HepG2 (cell line): ENCODE measurements at regions not wholly inside any gene's neighbourhood (a gene's known extent, or its start where the extent isn't known, plus 50 kb on each side); places are given as distances from the start of the nearest gene placed in this dataset.

Source experiments
- ATAC-seq: fragments of 200-7000 bp; cut with Tn5 transposase; 3 replicates; pipeline ENCODE4 v1.9.1; 2020; ENCODE audit warnings: mild to moderate bottlenecking, moderate library complexity
- BruUV-seq: library from RNA; stranded (reverse); fragments of 400-500 nt; replicated peaks from 2 replicates; lab custom pipeline; 2021; lab: Mats Ljungman, UMichigan
- CTCF ChIA-PET: fragments of 300-600 bp; formaldehyde crosslinking; extraction: SDS; loops from one replicate; lab custom pipeline; 2021; ENCODE audit warnings: low total read pairs, inconsistent platforms, low intra/inter-chr PET ratio; lab: Yijun Ruan, JAX
- POLR2A ChIA-PET: fragments of 350-600 bp; sonication (Branson Sonifier 250); formaldehyde crosslinking; loops from one replicate; lab custom pipeline; 2020; ENCODE audit warnings: antibody characterized with exemption, inconsistent platforms; lab: Yijun Ruan, JAX
- DNase-seq: peaks from one replicate; pipeline ENCODE4 v3.0.0-alpha.2; 2015; ENCODE audit warnings: low spot score
- FAIRE-seq: peaks from 3 replicates; lab custom pipeline; 2011; peaks lifted over from hg19 to GRCh38; lab: Jason Lieb, UNC
- H2AFZ ChIP-seq: one replicate; pipeline ENCODE4 v1.6.1; 2011; ENCODE audit warnings: low read length, inconsistent platforms
- H3K27ac ChIP-seq: fragments of 300-600 bp; 3 replicates; pipeline ENCODE4 v1.8.0; 2011; ENCODE audit warnings: mixed run types, mild to moderate bottlenecking, mixed read lengths, low read length, inconsistent platforms; ENCODE audit not compliant: insufficient read depth; ENCODE audit errors: extremely low read length
- H3K27me3 ChIP-seq, 2 experiments: fragments of 200-600 bp in 1 of 2; 2 replicates in 1 of 2; 3 replicates in 1 of 2; pipeline versions ENCODE4 v1.6.0 to v1.8.0; 2011; ENCODE audit warnings: low read length in 2 of 2, mild to moderate bottlenecking in 2 of 2, moderate library complexity in 2 of 2, inconsistent platforms in 1 of 2; ENCODE audit not compliant: insufficient read depth in 2 of 2, control insufficient read depth in 1 of 2
- H3K36me3 ChIP-seq, 2 experiments: fragments of 200-600 bp in 1 of 2; replicated peaks in 1 of 2; 2 replicates in 1 of 2; 3 replicates in 1 of 2; pipeline versions ENCODE4 v1.5.1 to v1.8.0; 2011; ENCODE audit warnings: low read length in 2 of 2, inconsistent platforms in 1 of 2; ENCODE audit not compliant: insufficient read depth in 2 of 2, control insufficient read depth in 1 of 2
- H3K4me1 ChIP-seq: 2 replicates; pipeline ENCODE4 v1.5.1; 2012; ENCODE audit warnings: low read length, inconsistent platforms; ENCODE audit not compliant: insufficient read depth
- H3K4me2 ChIP-seq: 2 replicates; pipeline ENCODE4 v1.6.0; 2011; ENCODE audit warnings: low read depth, low read length, inconsistent platforms
- H3K4me3 ChIP-seq, 3 experiments: fragments of 200-600 bp in 1 of 3; sonication (generic), shearing (Covaris generic) in 1 of 3; replicated peaks in 1 of 3; 2 replicates each; pipeline ENCODE4 v1.5.1; 2011 to 2016; ENCODE audit warnings: low read length in 3 of 3, inconsistent platforms in 2 of 3, low read depth in 2 of 3, mild to moderate bottlenecking in 2 of 3, control low read depth in 1 of 3, mixed read lengths in 1 of 3; ENCODE audit not compliant: insufficient read depth in 1 of 3
- H3K79me2 ChIP-seq: one replicate; pipeline ENCODE4 v1.6.1; 2011; ENCODE audit warnings: low read length, inconsistent platforms; ENCODE audit not compliant: insufficient read depth
- H3K9ac ChIP-seq: 2 replicates; pipeline ENCODE4 v1.6.0; 2011; ENCODE audit warnings: mild to moderate bottlenecking, low read depth, low read length, inconsistent platforms; ENCODE audit not compliant: insufficient read depth
- H3K9me3 ChIP-seq: 2 replicates; pipeline ENCODE4 v1.5.1; 2012; ENCODE audit warnings: mild to moderate bottlenecking, low read length
- H4K20me1 ChIP-seq: 2 replicates; pipeline ENCODE4 v1.6.0; 2011; ENCODE audit warnings: inconsistent platforms, mild to moderate bottlenecking, low read length, moderate library complexity; ENCODE audit not compliant: insufficient read depth
- BRF2 ChIP-seq: sonication (generic); formaldehyde crosslinking; IDR thresholded peaks from 2 replicates; pipeline ENCODE4 v1.8.1; 2022; ENCODE audit warnings: mild to moderate bottlenecking, missing genetic modification reagents
- CEBPG ChIP-seq: IDR thresholded peaks from 2 replicates; pipeline ENCODE4 v1.6.1; 2016
- DMAP1 ChIP-seq: IDR thresholded peaks from 2 replicates; pipeline ENCODE4 v1.6.1; 2016
- FOXK1 ChIP-seq: sonication (generic); formaldehyde crosslinking; IDR thresholded peaks from 2 replicates; pipeline ENCODE4 v1.4.0; 2020; ENCODE audit warnings: low read depth, missing genetic modification reagents, borderline replicate concordance
- HNRNPUL1 ChIP-seq: fragments of 200-400 bp; formaldehyde crosslinking; IDR thresholded peaks from 2 replicates; pipeline ENCODE4 v1.6.1; 2017; ENCODE audit warnings: low read depth, mild to moderate bottlenecking, low read length, moderate library complexity
- MIXL1 ChIP-seq: IDR thresholded peaks from 2 replicates; pipeline ENCODE4 v1.6.1; 2016
- SNAPC2 ChIP-seq: sonication (generic); formaldehyde crosslinking; IDR thresholded peaks from 2 replicates; pipeline ENCODE4 v1.8.1; 2022; ENCODE audit warnings: mild to moderate bottlenecking, missing genetic modification reagents
- SP2 ChIP-seq: sonication (generic); formaldehyde crosslinking; IDR thresholded peaks from 2 replicates; pipeline ENCODE4 v1.5.1; 2020; ENCODE audit warnings: mild to moderate bottlenecking, missing genetic modification reagents
- SP5 ChIP-seq: IDR thresholded peaks from 2 replicates; pipeline ENCODE4 v1.6.1; 2016; ENCODE audit warnings: low read depth, borderline replicate concordance
- ZKSCAN5 ChIP-seq: sonication (generic); formaldehyde crosslinking; IDR thresholded peaks from 2 replicates; pipeline ENCODE4 v1.5.1; 2020; ENCODE audit warnings: mild to moderate bottlenecking, missing genetic modification reagents
- ZNF331 ChIP-seq: sonication (generic); formaldehyde crosslinking; IDR thresholded peaks from 2 replicates; pipeline ENCODE4 v1.4.0; 2020; ENCODE audit warnings: missing genetic modification reagents
- ZNF382 ChIP-seq: sonication (generic); formaldehyde crosslinking; IDR thresholded peaks from 2 replicates; pipeline ENCODE4 v1.5.0; 2020; ENCODE audit warnings: missing genetic modification reagents, mild to moderate bottlenecking, borderline replicate concordance
- ZNF510 ChIP-seq: sonication (generic); formaldehyde crosslinking; IDR thresholded peaks from 2 replicates; pipeline ENCODE4 v1.4.0; 2020; ENCODE audit warnings: low read depth, mild to moderate bottlenecking, missing genetic modification reagents
- ZNF639 ChIP-seq: conservative IDR thresholded peaks from 2 replicates; pipeline ENCODE4 v1.6.1; 2018; ENCODE audit warnings: missing genetic modification reagents
- WGBS: methylation state at CpG from one replicate; pipeline ENCODE4 v1.1.6; 2017; ENCODE audit warnings: low lambda C conversion rate; 5-methylcytosine and 5-hydroxymethylcytosine counted together
- in situ Hi-C: cut with HindIII; loops from 2 replicates; pipeline ENCODE4 v1.10.0; 2017; ENCODE audit warnings: low pct_unique_long_range_greater_than_20kb; ENCODE audit not compliant: extremely low pct_ligation_motif_present
- intact Hi-C: fragments of 100-400 bp; cut with micrococcal nuclease; formaldehyde crosslinking; loops from one replicate; pipeline ENCODE4 v1.10.0; 2022; ENCODE audit not compliant: unreplicated experiment
- TF ChIP-seq, protein P1 (sequence below): sonication (generic); formaldehyde crosslinking; IDR thresholded peaks from 2 replicates; pipeline ENCODE4 v1.4.0; 2020; ENCODE audit warnings: missing genetic modification reagents, borderline replicate concordance
- TF ChIP-seq, protein P2 (sequence below): sonication (generic); IDR thresholded peaks from 2 replicates; pipeline ENCODE4 v1.6.1; 2016; ENCODE audit warnings: low read depth, borderline replicate concordance
- TF ChIP-seq, protein P3 (sequence below): sonication (generic); formaldehyde crosslinking; IDR thresholded peaks from 2 replicates; pipeline ENCODE4 v1.4.0; 2020; ENCODE audit warnings: missing genetic modification reagents, borderline replicate concordance

DNA sequence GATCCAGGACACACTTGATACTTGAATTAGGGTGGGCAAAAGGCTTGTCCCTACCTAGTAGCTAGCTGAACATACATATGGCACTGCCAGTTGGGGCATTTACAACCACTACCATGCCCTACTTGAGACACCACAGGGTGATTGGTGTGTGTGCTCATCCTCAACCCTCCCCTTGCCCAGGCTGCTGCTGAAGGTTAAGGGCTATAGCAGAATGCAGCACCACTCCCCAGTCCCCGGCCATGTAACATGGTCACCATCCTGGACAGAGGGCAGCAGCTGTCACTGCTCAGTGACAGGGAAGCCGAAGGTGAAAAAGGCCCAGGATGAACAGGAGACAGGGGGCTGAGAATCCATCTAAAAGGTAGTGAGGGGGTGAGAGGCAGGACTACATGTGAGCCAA lies 273.9 kb upstream of the SGCD start:
- no peaks in the 10 kb centered on the region for H3K79me2 ChIP-seq
- no peaks in the 10 kb centered on the region for H3K27me3 ChIP-seq
- no peak overlapping the region for H2AFZ ChIP-seq
- TF ChIP-seq, protein P1, sequence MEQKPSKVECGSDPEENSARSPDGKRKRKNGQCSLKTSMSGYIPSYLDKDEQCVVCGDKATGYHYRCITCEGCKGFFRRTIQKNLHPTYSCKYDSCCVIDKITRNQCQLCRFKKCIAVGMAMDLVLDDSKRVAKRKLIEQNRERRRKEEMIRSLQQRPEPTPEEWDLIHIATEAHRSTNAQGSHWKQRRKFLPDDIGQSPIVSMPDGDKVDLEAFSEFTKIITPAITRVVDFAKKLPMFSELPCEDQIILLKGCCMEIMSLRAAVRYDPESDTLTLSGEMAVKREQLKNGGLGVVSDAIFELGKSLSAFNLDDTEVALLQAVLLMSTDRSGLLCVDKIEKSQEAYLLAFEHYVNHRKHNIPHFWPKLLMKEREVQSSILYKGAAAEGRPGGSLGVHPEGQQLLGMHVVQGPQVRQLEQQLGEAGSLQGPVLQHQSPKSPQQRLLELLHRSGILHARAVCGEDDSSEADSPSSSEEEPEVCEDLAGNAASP = no peak
- no peak for TF ChIP-seq ZKSCAN5 (CRISPR knock-in tag)
- no peak for TF ChIP-seq BRF2
- TF ChIP-seq ZNF510 = no peak
- TF ChIP-seq FOXK1 (CRISPR knock-in tag) = no peak
- TF ChIP-seq, protein P2, sequence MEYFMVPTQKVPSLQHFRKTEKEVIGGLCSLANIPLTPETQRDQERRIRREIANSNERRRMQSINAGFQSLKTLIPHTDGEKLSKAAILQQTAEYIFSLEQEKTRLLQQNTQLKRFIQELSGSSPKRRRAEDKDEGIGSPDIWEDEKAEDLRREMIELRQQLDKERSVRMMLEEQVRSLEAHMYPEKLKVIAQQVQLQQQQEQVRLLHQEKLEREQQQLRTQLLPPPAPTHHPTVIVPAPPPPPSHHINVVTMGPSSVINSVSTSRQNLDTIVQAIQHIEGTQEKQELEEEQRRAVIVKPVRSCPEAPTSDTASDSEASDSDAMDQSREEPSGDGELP = no peak
- TF ChIP-seq ZNF639 = no peak
- no peak for TF ChIP-seq HNRNPUL1
- no peak for TF ChIP-seq CEBPG
- TF ChIP-seq MIXL1 (CRISPR knock-in tag) = no peak
- no peak for TF ChIP-seq SP5 (CRISPR knock-in tag)
- TF ChIP-seq, protein P3, sequence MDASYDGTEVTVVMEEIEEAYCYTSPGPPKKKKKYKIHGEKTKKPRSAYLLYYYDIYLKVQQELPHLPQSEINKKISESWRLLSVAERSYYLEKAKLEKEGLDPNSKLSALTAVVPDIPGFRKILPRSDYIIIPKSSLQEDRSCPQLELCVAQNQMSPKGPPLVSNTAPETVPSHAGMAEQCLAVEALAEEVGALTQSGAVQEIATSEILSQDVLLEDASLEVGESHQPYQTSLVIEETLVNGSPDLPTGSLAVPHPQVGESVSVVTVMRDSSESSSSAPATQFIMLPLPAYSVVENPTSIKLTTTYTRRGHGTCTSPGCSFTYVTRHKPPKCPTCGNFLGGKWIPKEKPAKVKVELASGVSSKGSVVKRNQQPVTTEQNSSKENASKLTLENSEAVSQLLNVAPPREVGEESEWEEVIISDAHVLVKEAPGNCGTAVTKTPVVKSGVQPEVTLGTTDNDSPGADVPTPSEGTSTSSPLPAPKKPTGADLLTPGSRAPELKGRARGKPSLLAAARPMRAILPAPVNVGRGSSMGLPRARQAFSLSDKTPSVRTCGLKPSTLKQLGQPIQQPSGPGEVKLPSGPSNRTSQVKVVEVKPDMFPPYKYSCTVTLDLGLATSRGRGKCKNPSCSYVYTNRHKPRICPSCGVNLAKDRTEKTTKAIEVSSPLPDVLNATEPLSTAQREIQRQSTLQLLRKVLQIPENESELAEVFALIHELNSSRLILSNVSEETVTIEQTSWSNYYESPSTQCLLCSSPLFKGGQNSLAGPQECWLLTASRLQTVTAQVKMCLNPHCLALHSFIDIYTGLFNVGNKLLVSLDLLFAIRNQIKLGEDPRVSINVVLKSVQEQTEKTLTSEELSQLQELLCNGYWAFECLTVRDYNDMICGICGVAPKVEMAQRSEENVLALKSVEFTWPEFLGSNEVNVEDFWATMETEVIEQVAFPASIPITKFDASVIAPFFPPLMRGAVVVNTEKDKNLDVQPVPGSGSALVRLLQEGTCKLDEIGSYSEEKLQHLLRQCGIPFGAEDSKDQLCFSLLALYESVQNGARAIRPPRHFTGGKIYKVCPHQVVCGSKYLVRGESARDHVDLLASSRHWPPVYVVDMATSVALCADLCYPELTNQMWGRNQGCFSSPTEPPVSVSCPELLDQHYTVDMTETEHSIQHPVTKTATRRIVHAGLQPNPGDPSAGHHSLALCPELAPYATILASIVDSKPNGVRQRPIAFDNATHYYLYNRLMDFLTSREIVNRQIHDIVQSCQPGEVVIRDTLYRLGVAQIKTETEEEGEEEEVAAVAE (CRISPR knock-in tag) = no peak
- no peak for TF ChIP-seq DMAP1 (CRISPR knock-in tag)
- TF ChIP-seq ZNF382 (CRISPR knock-in tag) = no peak
- no peak for TF ChIP-seq SNAPC2 (CRISPR knock-in tag)
- no peak for TF ChIP-seq ZNF331 (CRISPR knock-in tag)
- no peak for TF ChIP-seq SP2 (CRISPR knock-in tag)
- ChIA-PET POLR2A (no interaction called here), CTCF (no interaction called here)
- in situ Hi-C loops = no loop called here
- no TSS peak for BruUV-seq
- no peaks in the 10 kb centered on the region for H4K20me1 ChIP-seq
- DNase-seq (no peak), FAIRE-seq (no peak), ATAC-seq (no peak)
- H3K36me3 ChIP-seq = no peaks in the 10 kb centered on the region
- H3K4me2 ChIP-seq = no peak overlapping the region
- 0% methylated on average over 2 of the region's 2 CpGs for WGBS
- H3K9me3 ChIP-seq = no peaks in the 10 kb centered on the region
- intact Hi-C loops = no loop called here
- H3K27ac ChIP-seq = no peak overlapping the region
- H3K9ac ChIP-seq = no peak overlapping the region
- no peaks in the 10 kb centered on the region for H3K4me1 ChIP-seq
- no peak overlapping the region for H3K4me3 ChIP-seq
